ENCODE measurements at regions not wholly inside any gene's neighbourhood (a gene's known extent, or its start where the extent isn't known, plus 50 kb on each side); places are given as distances from the start of the nearest gene placed in this dataset.

DNA sequence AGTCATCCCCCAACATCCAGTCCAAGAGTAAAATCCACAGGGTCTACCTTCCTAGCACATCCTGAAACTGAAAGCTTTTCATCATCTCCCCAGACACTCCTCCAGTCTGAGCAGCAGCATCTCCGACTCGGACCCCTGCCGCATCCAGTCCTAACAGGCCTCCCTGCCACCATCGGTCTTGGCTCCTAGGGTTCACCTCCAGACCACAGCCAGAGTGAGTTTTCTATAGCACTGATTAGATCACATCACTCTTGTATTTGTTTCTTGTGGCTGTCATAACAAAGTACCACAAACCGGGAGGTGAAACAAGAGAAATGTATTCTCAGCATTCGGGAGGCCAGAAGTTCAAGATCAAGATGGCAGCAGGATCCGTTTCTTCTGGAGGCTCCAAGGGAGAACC lies 187.8 kb downstream of the TOMM20 start:
- DNase-seq (ENCODE audit: low read depth in 4 of 4, low spot score in 3 of 4) = no peak

DNA sequence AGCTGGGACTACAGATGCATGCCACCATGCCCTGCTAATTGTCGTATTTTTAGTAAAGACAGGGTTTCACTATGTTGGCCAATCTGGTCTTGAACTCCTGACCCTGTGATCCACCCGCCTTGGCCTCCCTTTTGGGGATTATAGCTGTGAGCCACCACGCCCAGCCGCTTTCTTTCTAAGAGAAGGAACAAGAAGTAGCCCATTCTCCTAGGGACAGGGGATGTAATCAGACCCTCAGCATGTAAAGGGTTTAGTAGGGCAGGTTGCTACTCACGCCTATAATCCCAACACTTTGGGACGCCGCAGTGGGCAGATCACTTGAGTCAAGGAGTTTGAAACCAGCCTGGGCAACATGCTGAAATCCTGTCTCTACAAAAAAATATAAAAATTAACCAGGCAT lies 189.7 kb downstream of the TOMM20 start:
- no peak for DNase-seq (ENCODE audit: low read depth in 4 of 4, low spot score in 3 of 4)

DNA sequence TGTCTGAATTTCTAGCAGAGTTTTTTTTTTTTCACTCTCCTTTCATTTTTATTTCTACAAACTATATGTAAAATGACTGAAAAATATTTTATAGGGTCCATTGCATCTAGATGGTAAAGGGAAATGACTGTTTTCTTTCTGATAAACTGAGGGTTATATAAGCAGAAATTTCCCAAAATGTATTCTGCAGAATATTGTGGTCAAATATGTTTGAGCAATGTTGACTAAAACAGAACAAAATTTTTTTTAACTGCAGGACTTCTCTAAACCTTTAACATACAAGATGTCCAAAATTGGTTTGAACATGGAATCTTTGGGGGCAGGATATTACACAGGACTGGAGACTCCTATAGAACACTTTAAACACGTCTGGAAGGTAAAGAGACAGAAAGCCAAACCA lies 190.5 kb downstream of the TOMM20 start:
- DNase-seq (ENCODE audit: low read depth in 4 of 4, low spot score in 3 of 4) = no peak

DNA sequence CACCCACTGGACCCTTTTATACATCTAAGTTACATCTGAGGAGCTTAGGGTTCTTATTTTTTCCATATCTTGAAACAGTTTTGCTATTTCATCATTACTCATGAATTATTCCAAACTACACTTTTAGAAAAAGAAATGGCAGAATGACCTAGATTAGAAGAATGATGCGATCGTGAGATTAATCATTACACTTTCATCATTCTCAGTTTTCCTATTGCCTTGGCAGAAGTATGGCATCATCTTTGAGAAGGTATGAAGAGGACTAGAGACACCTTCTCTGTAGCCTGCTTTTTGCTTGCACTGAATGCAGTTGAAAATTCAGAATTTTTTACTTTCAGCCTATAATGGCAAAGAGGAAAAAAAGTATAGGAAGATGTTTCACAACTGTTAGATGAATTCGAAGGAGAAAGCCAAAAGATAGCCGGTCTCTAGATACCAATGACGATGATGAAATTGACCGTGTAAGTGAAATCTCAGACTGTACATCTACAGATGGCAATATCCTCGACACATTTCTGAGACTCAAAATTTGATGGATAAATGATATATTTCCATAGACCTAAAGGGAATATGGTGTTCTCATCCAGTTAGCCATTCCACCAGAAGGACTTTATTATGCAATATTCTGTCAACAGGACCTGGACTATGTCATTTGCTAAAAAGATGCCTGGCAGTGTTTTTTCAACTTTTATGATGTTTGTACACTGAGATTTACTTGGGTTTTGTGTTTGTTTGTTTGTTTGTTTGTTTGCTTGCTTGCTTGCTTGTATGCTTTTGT lies 191.8 kb downstream of the TOMM20 start:
- no peak for DNase-seq (ENCODE audit: low read depth in 4 of 4, low spot score in 3 of 4)

DNA sequence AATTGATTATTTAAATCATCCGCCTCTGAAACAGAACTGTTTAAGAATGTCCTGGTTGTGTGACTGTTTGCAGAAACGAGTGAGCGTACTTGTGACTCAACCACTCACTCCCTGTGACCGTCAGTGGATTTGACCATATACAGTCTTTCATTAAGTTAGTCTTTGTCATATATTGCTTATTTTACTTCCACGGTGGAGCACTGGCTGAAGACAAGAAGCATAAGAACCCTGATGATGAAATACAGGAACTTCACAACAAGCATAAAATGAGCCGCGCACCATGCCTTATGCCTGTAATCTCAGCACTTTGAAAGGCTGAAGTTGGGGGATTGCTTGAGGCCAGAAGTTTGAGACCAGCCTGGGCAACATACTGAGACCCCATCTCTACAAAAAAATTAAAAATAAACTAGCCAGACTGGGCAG lies 194.0 kb downstream of the TOMM20 start:
- no peak for DNase-seq (ENCODE audit: low read depth in 4 of 4, low spot score in 3 of 4)

DNA sequence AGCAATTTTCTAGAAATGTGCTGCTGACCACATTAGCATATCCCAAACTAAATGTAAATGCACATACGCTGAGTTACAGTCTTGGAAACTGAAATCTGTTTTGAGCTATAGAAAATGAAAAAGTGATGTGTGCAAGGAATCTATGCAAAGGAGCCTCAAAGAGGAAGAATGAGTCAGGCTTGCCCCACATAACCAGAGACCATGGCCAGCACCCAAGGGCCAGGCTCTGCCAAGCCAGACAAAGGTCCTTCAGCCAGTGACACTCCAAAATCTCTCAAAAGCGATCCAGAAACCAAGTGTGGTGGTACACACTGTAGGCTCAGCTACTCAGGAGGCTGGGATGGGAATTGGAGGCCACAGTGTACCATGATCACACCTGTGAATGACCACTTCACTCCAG lies 195.2 kb downstream of the TOMM20 start:
- no peak for DNase-seq (ENCODE audit: low read depth in 4 of 4, low spot score in 3 of 4)

DNA sequence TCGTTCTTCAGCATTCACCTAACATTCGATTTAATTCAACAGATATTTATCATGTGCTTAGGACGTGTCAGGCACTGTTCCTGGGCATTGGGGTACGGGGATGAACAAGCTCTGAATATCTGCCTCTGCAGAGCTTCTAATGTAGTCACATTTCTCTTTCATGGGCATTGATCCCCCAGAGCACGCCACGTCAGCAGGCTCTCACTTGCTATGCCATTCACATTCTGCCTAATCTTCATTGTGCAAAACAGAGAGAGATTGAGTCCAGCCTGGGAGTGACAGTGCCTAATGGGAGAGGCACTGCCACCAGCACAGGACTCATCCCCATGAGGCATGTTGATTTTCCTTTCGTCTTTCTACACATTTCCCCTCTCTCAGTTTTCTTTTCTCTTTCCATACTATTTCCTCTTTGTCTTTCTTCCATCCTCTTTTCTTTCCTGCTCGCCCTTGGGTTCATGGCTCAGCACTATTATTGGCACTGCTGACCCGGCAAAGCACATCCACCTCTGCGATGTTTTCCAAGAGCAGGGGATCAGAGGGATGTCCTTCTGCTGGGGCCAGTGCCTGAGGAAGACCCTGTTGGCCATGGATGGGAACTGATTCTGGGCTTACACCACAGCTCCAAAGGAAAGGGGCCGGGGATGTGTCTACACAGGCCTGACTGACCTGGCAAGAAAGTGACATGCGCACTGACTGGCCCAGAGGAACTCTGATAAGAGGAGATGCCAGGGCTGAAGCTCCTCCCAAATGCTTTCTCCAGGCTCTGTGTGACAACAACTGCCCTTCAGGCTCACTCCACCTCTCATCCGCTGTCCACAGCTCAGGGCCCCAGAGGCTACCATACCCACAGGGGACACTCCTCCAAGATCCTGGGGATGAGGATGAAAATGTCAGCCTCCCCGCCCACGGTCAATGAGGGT lies 195.9 kb downstream of the TOMM20 start:
- DNase-seq (ENCODE audit: low read depth in 4 of 4, low spot score in 3 of 4) = no peak

DNA sequence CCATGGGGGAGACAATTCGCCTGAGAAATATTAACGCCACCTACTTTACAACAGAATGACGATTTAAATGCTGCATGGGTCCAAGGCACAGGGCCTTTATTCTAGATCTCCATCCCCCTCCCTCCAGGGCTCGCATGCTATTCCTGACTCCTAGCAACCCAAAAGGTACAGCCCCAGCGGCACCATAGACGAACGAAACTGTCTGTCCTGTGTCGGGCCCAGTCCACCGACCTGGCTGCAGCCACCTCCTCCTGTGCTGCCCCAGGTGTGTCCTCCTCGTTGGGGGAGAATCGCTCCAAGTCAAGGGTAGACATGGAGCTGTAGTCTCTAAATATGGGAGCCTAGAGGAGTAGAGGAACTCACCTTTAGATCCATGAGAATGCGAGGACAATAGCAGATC lies 196.5 kb downstream of the TOMM20 start:
- no peak for DNase-seq (ENCODE audit: low read depth in 4 of 4, low spot score in 3 of 4)

DNA sequence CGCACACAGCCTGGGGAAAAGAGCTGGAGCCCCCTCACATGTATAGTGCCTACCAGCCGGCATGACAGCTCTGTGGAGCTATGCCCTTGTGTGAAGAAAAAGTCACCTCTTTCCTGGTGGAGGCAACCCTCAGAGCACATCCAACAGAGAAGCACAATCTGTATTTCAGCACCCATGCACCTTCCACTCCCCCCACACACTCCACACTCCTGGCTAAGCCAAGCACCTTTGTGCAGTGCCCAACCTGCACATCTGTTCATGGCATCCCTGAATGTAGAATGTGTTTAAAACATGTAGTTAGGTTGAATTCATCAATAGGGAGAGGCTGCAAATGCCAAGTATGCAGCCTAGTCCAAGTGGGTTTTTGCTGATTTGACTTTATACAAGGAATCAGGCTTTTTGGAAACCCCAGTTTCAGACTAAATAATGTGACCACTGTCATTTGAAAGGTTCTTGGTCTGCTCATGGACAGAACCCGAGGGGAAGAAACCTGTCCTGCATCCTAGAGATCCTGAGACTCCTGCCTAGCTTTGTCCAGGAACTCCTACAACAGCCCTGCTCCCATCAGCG lies 197.1 kb downstream of the TOMM20 start:
- DNase-seq (ENCODE audit: low read depth in 4 of 4, low spot score in 3 of 4) = no peak

DNA sequence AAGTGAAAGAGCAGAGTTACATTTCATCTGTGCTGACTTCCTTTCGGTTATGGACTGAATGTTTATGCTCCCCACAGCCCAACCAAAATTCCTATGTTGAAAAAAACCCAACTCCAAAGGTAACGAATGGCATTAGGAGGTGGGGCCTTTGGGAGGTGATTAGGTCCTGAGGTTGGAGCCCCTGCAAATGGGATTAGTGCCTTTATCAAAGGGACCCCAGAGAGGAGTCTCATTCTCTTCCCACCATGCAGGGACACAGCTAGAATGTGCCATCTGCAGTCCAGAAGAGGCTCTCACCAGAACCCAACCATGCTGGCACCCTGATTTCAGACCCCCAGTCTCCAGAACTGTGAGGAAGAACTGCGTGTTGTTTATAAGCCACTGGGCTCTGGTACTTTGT lies 199.3 kb downstream of the TOMM20 start:
- no peak for DNase-seq (ENCODE audit: low read depth in 4 of 4, low spot score in 3 of 4)

DNA sequence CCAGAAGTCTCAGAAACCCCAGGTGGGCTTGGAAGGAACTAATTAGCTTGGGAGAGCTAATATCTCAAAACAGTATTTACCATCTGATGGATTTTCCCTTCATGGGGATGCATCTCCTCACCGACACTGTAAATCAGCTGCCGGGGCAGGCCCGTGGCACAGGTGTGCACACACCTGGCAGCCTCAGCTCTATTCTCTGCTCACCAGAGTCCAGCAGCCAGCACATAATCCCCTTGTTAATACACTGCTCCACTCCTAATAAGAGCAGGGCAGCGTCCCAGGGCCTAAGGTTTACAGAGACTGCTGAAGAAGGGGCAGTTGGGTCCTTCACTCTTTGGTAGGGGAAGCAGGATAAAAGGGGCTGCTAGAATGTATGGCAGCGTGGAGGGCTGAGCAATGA lies 200.0 kb downstream of the TOMM20 start:
- DNase-seq (ENCODE audit: low read depth in 4 of 4, low spot score in 3 of 4) = no peak

DNA sequence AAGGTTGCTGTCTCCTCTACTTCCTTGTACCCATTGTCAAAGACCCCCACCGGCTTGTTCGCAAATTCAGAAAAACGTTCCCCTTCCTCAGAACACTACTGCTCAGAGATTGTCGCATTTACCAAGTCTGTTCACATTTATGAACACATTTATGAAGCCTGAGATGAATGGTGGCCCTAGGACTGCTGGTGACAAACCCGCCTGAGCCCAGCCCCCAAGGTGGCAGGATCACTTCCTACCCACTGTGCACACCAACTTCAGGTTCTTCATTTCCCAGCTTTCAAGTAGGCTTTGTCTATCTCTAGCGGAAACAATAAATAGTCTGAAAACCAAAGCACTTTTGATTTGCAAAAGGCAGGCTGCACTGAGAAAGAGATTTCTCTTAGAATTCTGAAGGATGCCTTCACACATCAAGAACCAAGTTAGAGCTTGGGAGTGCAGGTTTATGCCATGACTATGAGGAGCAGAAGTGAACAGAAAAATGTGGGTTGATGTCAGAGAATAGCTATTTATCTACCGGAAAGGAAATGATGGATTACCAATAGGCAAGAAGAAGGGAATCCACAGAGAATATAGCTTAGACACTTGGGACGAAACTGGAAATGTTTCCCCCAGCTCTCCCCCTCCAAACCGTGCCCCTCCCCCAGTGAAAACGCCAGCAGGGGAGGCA lies 200.5 kb downstream of the TOMM20 start:
- no peak for DNase-seq (ENCODE audit: low read depth in 4 of 4, low spot score in 3 of 4)

DNA sequence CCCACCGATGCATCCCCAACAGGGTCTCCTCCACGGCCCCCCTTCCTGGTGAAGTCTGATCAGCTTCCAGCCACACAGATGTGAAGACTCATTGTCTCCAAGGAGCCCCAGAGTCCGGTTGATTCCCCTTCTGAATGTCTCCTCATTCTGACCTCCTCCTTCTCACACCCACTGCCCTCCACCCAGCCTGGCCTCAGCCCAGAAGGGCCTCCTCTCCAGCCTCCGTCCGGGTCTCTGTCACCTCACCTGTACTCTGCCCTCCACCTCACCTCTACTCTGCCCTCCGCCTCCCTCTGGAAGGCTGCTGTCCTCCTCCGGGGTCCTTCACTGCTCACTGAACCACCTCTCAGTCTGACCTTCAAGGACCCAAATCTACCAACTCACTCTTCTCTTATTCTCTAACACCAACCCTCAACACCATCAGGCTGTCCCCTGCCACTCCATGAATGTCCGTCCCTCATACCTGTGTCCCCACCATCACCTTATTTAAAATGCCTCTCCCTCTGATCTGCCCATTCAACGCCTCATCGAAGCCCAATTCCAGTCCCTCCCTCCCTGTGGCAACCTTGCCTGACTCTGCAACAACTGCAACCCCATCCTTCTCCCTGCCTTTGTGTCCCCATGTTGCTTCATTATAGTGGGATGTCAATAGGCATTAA lies 201.2 kb downstream of the TOMM20 start:
- DNase-seq (ENCODE audit: low read depth in 4 of 4, low spot score in 3 of 4) = no peak

DNA sequence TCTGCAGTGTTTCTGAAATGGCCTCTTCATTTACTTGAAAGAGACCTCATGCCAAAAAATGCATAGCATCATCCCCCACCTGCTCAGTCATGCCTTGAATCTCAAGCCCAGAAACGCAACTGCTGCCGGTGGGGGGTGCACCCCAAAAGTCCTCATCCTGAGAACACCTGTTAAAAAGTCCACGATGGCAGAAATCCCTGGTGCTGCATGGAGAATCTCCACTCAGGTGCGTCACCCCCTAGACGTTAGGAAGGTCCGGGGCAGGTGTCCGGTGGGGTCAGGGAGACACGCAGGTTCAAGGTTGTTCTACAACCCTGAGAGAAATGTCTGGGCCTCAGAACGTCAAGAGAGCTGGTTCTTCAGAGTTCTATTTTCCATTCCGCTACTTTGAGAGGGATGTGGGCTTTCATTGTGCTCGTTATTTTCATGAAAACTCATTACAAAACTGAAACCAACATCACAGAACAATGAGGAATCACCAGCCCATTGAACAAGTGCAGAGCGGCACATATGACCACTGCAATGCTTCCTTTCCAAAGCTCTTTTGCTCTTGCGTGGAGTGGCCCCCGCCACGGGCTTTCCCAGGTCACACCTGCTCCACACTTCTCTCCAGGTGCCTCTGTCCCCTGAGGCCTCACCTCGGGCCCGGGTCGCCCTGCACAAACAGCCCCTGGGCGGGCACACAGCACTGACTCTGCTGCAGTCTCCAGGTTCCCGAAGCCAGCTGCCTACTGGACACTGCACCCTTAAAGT lies 201.9 kb downstream of the TOMM20 start:
- DNase-seq (ENCODE audit: low read depth in 4 of 4, low spot score in 3 of 4) = no peak

DNA sequence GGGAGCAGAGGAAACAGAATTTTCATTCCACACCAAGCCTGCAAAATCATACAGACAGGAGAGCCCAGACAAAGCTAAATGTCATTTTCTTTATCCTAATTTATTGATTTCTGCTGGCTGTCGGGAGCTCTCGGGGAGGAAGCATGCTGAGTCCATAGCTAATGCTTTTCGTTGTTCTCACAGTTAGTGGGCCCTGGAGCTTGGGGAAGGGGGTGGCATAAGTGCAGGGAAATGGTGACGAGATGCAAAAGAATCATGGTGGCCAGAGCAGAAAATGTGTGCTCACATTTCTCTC lies 202.4 kb downstream of the TOMM20 start:
- no peak for DNase-seq (ENCODE audit: low read depth in 4 of 4, low spot score in 3 of 4)

DNA sequence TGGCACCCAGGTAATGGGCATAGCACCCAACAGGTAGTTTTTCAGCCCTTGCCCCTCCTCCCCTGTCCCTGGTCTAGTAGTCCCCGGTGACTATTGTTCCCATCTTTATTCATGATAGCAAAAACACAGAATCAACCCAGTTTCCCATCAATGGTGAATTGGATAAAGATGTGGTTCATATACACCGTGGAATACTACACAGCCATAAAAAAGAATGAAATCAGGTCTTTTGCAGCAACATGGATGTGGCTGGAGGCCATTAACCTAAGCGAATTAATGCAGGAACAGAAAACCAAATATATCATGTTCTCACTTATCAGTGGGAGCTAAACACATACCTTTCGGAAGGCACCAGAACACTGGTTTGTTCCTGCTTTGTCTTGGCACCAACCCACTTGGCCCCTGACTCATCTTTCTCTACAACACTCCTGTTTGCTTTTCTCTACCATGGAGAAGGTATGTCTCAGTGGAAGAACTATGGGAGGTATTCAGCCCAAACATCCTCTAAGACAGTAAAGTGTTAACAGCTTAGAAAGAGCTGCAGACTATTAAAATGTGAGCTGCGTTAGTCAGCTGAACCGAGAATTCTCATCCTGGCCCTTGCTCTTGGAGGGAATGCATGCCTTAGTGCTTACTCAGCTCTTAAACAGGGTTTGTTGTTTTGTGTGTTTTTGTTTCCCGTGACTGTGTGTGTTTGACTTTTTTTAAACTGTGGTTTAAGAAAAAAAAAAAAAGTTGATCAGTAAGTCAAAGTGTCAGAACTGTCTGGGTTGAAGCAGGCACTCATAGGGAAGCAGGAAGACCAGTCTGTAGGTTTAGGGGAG lies 203.0 kb downstream of the TOMM20 start:
- peak in 1 of 4 donors; percentile 73 for DNase-seq (ENCODE audit: low read depth in 4 of 4, low spot score in 3 of 4)

DNA sequence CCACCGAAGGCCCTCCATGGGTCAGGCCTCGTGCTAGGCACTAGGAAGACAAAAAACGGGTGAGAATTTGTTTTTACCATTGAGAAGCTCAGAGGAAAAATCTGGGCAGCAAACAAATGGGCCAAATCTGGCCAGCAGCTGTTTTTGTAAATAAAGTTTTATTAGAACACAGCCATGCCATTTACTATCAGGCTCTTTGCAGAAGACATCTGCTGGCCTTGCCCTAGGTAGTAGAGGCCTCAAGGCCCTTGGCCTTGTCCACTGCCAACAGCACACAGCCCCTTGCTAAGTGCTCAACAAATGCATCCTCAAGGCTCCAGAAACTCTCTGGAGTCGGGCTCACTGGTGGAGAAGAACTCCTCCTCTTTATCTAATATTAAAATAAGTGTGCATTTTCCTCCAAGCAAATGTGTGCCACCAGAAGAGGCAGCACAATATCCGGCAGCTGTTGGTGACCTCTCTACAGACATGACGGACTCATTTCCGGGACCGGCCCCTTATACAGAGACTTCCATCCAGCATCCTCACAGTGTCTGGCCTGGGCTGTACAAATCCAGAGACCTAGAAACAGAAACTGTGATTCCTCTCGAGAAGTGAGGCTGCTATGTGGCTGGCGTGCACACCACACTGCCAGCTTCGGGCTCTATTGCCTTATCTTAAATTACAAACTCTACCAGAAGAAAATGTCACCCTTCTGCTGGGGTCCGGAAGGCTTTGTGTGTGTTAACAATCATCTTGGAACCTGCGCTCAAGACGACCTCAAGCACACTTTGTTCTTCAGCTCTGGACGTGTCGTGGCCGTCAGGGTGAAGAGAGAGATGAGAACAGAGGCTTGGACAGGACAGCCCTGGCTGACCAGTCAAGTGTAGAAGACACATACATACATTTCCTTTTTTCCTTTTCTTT lies 203.9 kb downstream of the TOMM20 start:
- no peak for DNase-seq (ENCODE audit: low read depth in 4 of 4, low spot score in 3 of 4)

DNA sequence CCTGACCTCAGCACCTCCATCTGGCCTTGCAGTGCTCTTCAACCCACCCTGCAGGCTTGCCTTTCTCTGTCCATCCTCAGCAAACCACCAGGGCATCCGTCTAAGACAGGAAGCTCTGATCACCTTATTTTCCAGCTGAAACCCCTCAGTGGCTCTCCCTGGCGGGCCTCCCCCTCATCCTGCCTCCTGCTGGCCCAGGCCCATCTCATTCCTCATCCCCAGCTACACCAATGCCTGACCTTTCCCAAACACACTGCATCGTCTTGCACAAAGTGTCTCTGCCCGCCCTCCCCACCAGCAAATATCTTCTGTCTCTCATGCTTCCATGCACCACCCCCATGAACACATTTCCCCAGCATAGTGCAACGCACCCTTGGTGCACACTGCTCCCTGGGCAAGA lies 205.0 kb downstream of the TOMM20 start:
- no peak for DNase-seq (ENCODE audit: low read depth in 4 of 4, low spot score in 3 of 4)
